NCI-H1048 (cell line): ENCODE measurements at regions not wholly inside any gene's neighbourhood (a gene's known extent, or its start where the extent isn't known, plus 50 kb on each side); places are given as distances from the start of the nearest gene placed in this dataset.

Source experiments
- DNase-seq: peaks from one replicate; lab custom pipeline; 2025; lab: John Stamatoyannopoulos, UW

DNA sequence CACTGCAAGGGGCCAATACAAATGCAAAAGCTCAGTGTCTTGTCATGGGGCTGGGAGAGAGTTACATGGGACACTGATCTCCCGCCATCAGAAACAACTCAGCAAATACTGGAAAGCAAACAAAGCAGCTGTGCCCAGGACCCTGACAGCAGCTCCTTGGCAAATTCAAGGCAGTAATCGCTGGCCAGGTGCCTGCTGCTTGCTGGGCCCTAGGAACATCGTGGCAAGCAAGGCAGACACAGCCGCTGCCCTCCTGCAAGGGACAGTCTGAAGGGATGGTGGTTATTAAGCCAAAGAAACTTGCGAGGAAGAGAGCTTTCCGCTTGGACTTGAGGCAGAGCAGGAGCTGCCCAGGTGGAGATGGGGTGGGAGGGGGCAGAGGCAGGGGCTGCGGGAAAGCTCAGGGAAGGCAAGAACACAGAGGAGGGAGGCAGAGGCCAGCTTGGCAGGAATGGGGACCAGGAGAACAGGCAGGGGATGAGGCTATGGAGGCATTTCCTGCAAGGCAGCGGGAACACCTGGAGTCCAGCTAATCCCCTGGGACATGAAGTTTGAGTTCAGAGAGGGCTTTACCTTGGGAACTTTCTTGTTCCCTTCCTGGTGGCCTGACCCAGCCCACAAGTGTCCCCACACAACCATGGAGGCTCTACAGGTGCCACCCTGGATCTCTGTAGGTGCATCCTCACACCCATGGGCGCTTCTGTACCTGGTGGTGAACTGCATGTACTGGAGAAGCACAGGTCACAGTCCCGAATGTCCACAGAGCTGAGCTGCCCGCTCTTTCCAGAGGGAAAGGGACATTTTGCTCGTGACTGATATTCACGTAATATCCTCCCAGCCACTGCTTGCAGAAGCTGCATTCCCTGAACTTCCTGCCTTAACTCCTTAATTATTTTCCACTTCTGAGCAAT, 78.7 kb upstream of the ATP2B2 start:
- DNase-seq, result no peak

- no peak for DNase-seq
Measured at GRCh38 chr3:10585945-10586344, 80.6 kb upstream of the ATP2B2 start.

DNA sequence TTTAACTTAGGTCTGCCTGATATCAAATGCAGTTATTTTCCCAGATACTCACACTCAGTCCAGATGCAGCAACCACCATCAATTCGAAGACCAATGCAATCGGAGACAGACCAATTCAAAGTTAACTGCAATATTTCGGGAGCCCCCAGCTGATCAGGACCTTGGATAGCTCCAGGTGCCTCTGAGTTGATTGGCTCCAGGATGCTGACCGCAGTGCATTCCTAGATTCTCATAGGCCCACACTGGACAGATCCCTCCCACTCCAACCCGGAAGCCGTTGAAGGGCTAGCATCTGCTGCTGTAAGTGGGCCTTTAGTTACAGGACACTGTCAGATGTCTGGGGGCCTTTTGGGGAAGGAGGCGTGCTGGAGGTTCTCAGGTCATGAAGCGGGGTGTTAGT, 89.5 kb upstream of the ATP2B2 start:
- peak; percentile 78 for DNase-seq

DNA sequence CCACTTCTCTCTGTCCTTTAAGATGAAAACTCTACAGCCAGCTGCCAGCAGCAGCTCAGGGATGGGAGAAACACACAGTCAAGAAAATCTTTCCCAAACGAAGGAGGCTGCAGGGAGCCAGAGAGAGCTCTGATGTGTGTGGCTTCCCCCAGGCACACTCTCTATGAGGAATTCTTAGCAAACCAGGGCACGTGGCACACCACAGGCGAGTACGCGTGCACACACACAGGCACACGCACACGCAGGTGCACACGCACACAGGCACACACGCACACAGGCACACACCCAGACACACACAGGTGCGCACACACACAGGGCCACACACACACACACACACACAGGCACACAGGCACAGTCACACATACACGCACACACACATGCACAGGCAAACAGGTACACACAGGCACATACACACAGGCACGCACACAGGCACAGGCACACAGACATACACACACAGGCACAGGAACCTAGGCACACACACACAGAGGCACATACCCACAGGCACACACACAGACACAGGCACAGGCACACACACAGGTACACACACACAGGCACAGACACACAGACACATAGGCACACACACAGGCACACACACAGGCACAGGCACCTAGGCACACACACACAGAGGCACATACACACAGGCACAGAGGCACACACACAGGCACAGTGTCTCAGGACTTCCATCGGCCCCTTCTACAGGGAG, 91.5 kb upstream of the ATP2B2 start:
- no peak for DNase-seq

GRCh38 chr3:10597733-10598132, 92.3 kb upstream of the ATP2B2 start:
- DNase-seq, result no peak

DNA sequence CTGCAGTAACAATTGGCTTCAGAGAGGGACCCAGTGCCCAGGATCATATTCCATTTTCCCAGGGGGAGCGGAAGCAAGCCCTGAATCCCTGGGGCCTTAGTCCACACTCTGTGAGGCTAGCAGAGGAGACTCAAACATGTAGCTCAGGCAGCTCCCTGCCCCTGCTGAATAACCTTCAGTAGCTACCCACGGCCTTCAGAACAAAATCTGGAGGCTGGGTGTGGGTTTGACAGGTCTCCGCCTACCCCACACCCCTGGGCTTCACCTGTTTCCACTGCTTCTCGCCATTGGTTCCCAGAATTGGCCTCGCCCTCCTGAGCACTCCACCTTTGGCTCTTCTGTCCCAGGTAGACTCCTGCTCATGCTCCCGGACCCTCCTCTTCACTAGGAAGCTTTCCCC, 93.6 kb upstream of the ATP2B2 start:
- DNase-seq, result no peak

DNA sequence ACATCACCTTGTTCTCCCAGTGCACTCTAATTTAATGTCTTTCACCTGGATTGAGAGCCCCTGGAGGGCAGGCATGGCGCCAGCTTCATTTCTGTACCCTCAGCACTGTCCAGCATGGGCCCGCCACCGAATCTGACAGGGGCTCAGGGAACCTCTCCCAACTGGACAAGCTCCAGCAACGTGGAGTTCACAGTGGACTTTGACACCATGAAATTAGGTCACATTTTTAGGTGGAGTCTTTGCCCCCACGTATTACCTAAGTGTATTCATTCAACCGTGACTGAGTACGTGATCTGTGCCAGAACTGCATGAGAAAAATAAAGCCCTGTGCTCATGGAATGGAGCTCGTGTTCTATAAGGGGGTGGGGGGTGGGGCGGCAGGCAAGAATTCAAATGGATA, 94.1 kb upstream of the ATP2B2 start:
- no peak for DNase-seq

DNA sequence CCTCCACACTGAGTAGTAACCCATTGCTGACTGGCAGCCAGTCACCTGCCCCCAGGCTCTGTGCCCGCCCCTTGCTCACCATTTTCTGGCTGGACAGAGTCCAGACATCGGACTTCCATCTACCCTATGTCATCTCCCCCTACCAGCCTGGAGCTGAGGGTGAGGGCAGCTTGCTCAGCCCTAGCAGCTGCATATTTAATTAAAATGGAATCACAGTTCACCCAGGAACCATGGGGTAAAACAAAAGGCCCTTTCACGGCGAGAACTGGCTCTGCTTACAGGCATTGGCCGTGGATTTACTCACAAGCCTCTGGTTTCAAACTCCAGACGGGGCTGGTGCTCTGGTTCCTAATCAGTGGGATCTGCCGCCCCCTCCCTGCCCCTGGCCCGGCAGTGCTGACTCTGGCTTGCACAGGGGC, 94.9 kb upstream of the ATP2B2 start:
- no peak for DNase-seq

- DNase-seq, result no peak
Measured at GRCh38 chr3:10600726-10601125, 95.3 kb upstream of the ATP2B2 start.

- DNase-seq, result no peak
Measured at GRCh38 chr3:10601151-10601856, 95.9 kb upstream of the ATP2B2 start.

DNA sequence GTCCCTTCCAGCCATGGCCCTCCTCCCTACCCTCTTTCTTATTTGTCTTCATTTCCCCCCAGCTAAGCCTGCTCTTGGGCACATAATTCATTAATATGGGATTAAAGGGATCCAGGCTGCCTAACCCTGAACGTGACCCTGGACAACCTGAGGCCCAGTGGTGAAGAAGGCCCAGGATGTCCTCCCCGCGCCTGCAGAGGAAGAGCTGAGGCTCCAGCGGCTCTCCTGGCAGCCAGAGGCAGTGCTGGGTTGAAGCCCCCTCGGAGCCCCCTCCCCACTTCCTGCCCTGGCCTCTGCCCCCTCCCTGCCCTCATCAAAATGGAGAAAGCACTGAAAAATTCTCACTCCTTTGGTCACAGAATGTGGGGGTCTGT, 96.5 kb upstream of the ATP2B2 start:
- DNase-seq, result no peak

DNA sequence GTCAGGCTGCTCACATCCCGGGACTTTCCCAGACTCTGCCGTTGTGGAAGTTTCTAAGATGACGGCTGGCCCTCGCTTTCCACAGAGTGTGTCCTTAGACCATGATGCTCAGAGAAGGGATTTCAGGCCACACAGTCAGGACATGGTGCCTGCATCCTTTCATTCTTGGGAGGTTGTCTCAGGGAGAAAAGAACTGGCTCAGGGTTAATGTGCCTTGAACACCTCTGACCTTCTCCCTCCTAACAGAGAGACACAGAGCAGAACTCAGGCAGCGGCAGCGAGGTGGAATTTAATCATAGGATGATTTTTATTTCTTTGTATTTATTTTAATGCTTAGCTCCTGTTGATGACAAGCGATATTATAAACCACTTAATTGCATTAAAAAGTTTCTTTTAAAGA, 96.9 kb upstream of the ATP2B2 start:
- no peak for DNase-seq

GRCh38 chr3:10602769-10603768, 97.7 kb upstream of the ATP2B2 start:
- no peak for DNase-seq

GRCh38 chr3:10609134-10609533, 103.7 kb upstream of the ATP2B2 start:
- no peak for DNase-seq

DNA sequence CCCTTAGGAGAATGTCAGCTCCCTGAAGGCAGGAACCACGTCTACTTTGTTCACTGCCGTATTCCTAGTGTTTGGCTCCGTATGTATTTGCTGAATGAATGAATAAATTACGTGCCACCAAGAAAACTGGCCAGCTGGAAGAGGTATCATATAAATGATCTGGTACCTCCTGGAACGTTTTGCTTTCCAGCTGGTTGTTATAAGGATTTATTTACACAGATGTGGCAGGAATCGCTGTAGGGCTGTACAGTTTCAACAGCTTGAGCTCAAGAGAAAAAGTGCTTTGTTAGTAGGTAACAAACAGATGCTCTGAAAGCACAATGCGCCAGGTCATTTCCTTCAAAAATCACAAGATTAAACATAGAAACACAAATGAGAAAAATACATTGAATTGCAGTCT, 108.8 kb upstream of the ATP2B2 start:
- no peak for DNase-seq

GRCh38 chr3:10615715-10616114, 110.3 kb upstream of the ATP2B2 start:
- no peak for DNase-seq

DNA sequence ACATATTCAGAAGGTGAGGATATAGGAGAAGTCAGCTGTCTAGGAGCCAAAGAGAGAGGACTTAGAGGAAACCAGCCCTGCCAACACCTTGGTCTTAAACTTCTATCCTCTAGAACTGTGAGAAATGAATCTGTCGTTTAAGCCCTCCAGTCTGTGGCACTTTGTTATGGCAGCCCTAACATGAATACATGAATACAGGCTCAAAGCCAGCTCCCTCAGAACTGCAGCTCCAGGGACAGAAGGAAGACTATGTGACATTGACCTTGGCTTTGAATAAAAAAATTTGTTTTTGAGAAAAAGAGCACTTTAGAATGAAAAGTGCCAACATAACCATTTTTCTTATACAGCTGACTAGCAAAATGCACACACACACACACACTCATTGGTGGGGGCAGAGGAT, 110.9 kb upstream of the ATP2B2 start:
- DNase-seq, result no peak

- no peak for DNase-seq
Measured at GRCh38 chr3:10619989-10620832, 114.8 kb upstream of the ATP2B2 start.

GRCh38 chr3:10620833-10621082, 115.4 kb upstream of the ATP2B2 start:
- DNase-seq, result no peak

GRCh38 chr3:10623578-10624275, 118.3 kb upstream of the ATP2B2 start:
- no peak for DNase-seq
